Omental fat pad (tissue), 3 donors: ENCODE measurements at regions not wholly inside any gene's neighbourhood (a gene's known extent, or its start where the extent isn't known, plus 50 kb on each side); places are given as distances from the start of the nearest gene placed in this dataset.

Experiments
- ATAC-seq: fragments of 150-250 bp; one replicate; pipeline ENCODE4 v1.9.1; 2016; ENCODE audit warnings: mild to moderate bottlenecking, moderate library complexity; ENCODE audit not compliant: low FRiP score
- DNase-seq: peaks from one replicate; pipeline ENCODE4 v3.0.0-alpha.2; 2019; ENCODE audit warnings: low spot score
- TF ChIP-seq, protein P1 (sequence below), 3 donors: fragments of 450-650 bp; IDR thresholded peaks; one replicate each; pipeline ENCODE4 v1.5.1; 2016 to 2017; ENCODE audit warnings: antibody characterized with exemption in 3 of 3, mild to moderate bottlenecking in 3 of 3, moderate library complexity in 2 of 3

DNA sequence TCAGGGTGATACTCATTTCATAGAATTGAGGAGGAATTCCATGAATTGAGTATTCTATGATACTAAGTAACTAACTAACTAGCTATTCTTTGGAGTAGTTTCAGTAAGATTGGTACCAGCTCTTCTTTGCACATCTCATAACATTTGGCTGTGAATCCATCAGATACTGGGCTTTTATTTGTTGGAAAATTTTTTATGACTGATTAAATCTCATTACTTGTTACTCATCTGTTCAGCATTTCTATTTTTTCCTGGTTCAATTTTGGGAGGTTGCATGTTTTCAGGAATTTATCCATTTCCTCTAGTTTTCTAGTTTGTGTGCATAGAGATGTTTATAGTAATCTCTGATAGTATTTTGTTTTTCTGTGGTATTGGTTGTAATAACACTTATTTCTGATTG lies 70.8 kb upstream of the FREM3 start:
- no peak for ATAC-seq
- TF ChIP-seq, protein P1, sequence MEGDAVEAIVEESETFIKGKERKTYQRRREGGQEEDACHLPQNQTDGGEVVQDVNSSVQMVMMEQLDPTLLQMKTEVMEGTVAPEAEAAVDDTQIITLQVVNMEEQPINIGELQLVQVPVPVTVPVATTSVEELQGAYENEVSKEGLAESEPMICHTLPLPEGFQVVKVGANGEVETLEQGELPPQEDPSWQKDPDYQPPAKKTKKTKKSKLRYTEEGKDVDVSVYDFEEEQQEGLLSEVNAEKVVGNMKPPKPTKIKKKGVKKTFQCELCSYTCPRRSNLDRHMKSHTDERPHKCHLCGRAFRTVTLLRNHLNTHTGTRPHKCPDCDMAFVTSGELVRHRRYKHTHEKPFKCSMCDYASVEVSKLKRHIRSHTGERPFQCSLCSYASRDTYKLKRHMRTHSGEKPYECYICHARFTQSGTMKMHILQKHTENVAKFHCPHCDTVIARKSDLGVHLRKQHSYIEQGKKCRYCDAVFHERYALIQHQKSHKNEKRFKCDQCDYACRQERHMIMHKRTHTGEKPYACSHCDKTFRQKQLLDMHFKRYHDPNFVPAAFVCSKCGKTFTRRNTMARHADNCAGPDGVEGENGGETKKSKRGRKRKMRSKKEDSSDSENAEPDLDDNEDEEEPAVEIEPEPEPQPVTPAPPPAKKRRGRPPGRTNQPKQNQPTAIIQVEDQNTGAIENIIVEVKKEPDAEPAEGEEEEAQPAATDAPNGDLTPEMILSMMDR (IDR thresholded peaks at IDR 0.05), result no peak

DNA sequence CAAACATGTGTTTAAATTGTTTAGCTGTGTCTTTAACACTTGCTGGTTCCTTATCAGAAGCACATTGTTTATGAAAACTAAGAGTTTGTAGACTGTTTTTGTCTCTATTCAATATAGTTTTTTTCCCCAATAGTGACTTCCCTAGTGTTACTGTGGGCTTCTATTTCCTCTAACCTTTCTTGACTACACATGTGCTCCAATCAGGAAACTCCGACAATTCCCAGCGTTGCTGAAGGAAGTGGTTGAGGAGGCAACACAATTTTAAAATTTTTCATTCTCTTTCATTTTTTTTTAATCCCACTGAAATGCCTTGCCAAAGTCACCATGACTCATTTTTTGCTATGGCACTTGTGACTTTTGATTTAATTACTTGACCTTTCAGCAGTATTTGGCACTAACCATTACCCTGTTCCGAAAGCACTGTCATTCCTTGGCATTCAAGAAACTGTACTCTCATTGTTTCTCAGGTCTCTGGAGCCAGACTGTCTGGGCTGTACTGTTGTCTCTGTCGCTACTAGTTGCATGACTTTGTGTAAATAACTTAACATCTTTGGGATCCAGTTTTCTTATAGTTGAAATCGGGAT lies 67.6 kb upstream of the FREM3 start:
- ATAC-seq (no peak), DNase-seq (no peak)
- TF ChIP-seq, protein P1 (IDR thresholded peaks at IDR 0.05), result no peak

More for the DNA sequence above, 70.8 kb upstream of the FREM3 start:
- DNase-seq, result no peak

DNA sequence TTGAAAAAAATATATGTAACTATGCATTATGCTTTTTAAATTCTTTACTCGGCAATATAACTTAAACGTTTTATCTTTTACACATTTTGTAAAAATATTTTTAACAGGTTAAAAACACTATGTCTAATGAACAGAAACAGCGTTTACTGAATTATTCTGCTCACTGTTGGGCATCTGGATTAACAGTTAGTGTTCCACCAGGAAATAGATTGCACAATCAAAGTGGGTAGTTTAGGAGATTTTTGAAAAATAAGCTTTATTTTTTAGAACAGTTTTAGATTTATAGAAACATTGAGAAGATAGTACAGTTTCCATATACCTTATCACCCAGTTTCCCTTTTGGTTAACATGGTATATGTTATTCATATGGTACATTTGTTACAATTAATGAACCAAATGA lies 63.1 kb upstream of the FREM3 start:
- TF ChIP-seq, protein P1 (IDR thresholded peaks at IDR 0.05), result no peak
- no peak for ATAC-seq
- no peak for DNase-seq

DNA sequence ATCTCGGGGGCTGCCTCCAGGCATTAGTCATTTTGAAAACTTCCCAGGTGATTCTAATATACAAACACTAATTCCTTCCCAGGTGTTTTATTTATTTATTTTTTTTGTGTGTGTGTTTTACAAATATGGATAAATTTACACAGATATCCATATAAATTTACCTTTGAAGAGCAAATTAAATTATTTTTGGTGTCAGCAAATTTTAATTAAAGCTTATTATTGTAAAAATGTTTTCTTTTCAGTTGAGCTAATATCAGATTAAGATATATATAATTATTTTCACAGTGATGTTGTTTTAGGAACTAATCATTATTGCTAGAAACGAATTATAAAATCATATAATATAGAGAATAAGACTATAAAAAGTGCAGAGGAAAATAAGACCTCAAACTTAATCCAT lies 62.0 kb upstream of the FREM3 start:
- ATAC-seq, result no peak
- no peak for DNase-seq
- TF ChIP-seq, protein P1 (IDR thresholded peaks at IDR 0.05), result no peak
